ENCODE measurements at regions not wholly inside any gene's neighbourhood (a gene's known extent, or its start where the extent isn't known, plus 50 kb on each side); places are given as distances from the start of the nearest gene placed in this dataset.
A peak's percentile ranks its signal among the peaks of the same experiment; 100 is the strongest.
"Not testable (repeated sequence)": the region's sequence is repeated elsewhere in the genome, so short reads cannot be mapped to it uniquely, and the experiment has no call there.

DNA sequence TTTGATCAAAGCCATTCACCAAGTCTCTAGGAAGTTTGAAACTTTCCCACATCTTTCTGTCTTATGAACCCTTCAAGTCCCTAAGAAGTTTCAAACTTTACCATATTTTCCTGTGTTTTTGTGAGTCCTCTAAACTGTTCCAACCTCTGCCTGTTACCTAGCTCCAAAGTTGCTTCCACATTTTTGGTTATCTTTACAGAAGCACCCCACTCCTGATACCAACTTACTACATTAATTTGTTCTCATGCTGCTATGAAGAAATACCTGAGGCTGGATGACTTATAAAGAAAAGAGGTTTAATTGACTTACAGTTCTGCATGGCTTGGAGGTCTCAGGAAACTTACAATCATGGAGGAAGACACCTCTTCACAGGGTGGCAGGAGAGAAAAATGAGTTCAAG, 961.6 kb downstream of the LTN1 start:
- not testable (repeated sequence) for DNase-seq

DNA sequence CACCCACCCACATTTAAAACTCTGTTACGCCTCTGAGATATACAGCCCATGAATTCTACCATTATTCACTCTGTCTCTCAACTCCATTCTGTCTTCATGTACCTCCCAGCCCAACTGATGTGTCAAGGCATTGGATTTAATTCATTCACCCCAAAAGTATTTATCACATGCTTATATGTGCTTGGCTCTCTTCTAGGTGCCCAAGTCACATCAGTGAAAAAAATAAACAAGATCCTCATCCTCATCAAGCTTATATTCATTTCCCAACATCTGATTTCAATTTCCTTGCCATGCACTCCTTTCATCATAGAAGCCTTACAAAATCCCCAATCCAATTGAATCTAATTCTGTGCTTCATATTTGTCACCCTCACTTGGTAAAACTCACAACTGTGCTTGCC, 967.6 kb downstream of the LTN1 start:
- no peak for DNase-seq

DNA sequence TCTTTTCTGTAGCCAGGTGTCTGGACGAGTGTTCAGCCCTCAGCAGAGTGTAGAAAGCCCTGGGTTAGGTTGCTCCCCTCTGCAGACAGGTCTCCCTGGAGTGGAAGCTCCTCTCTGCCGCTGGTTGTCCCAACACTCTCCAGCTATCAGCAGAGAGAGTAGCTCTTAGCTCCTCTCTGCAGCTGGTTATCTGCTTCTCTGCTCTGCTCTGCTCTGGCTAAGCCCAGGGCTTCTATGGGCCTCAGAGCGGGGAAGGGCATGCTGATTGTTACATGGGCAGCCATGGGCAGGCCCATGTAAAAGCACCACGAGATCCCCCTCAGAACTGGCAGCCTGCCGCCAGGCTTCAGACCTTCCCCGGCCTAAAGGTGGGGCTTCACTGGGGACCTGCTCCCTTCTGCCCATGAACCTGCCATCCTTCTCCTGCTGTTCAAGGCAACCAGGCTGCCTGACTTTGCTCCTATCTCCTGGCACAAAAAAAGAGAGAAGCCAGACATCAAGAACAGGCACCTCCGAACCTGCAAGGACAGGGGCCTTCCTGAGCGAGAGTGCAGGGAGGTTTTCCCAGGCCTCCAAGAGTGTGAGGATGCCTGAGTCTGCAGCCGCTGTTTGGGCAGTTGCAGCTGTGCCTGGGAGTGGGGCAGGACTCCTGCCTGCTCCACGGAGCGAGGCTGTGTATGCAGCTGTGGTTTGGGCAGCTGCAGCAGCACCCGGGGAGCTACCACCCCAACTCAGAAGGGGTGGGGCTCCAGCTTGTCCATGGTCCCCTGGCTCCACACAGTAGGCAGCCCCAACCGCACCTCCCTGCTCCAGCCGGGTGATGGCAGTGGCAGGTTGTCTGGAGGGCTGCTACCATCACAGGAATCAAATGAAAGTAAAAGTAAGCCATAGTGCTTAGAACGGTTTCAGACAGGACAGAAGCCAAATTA, 973.7 kb downstream of the LTN1 start:
- no peak for DNase-seq

DNA sequence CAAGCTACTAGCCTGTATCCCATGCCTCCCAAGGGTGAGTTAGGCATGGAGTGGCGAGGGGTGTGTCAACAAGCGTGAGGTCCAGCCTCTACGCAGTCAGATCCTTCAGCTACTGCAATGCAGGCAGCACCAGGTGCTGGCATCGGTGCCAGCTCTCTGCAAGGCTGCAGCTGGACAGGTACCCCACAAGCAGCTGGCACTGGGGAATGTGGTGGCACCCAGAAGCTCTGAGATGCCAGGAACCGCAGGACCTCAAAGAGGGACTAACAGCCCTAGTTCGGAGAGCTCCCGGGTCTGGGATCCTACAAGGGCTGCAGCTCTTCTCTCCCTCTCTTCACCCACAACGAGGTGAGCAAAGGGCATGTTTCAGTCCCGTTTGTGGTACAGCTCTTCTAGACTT, 974.5 kb downstream of the LTN1 start:
- no peak for DNase-seq

DNA sequence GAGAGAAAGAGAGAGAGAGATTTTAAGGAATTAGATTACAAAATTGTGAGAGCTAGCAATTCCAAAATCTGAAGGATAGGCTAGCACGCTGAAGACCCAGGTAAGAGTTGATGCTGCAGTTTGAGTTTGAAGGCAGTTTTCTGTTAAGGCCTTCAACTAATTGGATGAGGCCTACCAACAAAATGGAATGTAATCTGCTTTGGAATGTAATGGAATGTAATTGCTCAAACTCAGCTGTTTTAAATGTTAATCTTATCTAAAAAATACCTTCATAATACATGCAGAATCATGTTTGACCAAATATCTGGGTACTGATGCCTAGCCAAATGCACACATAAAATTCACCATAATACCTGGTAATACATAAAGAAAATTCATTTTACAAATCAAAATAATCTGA, 976.1 kb downstream of the LTN1 start:
- DNase-seq, result no peak

DNA sequence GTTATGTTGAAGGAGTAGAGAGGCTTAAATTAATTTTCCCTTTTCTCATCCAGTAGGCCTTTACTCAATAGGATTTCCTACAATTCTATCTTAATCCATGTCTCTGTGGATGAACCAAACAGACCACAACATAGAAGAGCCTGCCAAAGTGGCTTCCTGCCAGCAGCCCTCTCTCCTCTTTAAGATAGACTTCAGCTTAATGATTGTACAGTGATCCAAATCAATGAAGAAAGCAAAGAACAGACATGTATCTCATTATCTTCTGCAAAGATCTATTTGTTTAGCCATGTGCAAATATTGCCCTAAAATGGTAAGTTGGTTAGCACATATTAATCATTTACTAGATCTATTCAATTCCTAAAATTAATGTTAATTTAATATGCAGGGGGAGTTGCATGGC, 979.6 kb downstream of the LTN1 start:
- DNase-seq, result not testable (repeated sequence)

DNA sequence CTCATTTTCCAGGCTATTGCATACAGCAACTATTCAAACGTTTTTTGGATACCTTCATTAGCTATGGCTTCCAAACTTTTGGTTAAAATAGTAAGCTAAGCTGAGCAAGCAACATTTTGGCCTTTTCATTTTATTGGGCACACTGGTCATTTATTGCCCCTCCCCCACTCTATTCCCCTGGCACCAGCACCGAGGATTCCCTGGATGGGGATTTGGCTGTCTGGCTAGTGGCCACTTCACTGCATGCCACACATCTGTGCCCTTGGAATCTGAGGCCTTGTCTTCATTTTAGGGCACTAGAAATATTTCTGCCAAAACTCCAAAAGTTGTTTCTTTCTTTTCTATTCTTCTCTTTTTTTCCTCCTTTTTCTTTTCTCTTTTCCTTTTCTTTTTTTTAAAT, 980.7 kb downstream of the LTN1 start:
- DNase-seq, result not testable (repeated sequence)

DNA sequence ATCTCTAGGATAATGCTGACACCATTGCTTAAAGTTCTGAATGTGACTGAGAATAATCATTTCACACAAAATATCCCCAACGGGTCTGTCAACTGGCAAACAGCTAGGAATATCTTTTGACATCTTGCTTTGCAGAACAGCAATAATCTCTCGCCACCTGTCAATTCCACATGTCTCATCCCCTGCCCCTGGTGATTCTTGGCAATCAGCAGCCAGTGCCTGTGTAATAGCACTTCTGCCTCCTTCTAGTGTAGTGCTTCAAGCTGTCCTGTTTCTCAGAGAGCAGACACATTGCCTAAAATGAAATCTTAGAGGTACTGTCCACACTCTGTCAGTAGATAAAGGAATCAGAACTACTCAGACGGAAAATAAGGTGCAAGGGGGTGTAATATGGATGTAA, 984.4 kb downstream of the LTN1 start:
- DNase-seq, result peak; percentile 1

DNA sequence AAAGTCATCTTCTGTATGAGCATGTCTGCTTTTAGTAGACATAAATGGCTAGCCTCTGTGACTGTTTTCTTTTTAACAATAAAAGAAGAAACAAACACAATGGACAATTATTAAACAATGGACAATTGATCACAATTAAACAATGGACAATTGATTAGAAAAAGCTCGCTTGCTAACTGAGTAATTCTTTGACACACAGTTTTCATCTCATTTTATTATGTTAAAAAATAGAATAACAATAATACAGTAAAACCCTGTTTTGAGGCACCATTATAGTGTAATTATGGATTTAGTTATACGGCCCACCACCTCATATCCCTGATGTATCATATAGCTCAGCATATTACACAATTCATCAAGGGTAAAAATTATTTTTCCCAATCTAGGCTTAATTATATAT, 989.0 kb downstream of the LTN1 start:
- DNase-seq, result not testable (repeated sequence)

DNA sequence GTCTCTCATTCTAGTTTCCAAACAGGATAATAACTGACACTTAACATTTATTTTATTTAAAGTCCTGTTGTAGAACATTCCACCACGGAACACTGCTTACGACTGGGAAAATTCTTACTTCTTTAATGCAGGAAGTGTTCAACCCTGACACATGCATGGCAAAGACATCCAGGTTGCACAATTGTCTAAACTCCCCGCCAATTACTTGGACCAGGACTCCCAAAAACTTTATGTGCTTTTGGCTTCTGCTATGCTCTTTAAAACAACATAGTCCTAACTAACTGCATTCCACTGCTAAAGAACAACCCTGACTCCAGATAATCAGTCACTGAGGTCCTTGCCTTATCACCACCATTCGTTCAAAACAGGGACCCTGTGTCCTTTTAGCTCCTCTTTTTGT, 995.8 kb downstream of the LTN1 start:
- DNase-seq, result not testable (repeated sequence)

DNA sequence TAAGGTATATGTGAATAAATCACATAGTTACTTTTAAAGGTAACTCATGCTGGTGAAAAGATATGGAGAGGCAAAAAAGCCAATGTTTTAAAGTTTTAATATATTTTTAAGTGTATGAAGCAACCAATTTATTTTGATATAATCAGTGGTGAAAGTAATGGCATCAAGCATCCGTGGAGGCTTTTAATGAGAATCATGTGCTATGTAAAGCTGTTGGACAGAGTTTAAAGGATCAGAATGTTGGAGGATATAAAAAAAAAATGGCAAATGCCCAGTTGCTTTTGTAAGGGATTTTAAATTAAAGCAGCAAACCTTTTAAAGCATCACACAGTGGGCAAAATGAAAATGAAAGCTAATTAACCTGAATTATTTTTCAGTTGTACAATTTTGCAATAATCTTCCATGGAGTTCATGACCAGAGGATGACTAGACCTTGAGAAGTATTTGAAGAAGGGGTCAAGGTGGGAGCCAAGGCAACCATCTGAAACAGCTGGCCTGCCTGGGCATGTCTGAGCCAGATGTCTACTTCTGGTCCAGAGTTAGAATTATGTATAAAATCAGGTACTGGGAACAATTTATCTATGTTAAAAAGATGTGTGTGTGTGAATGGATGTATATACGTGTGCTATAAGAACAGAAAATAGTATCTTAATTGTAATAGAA, 1007.9 kb downstream of the LTN1 start:
- DNase-seq, result not testable (repeated sequence)

DNA sequence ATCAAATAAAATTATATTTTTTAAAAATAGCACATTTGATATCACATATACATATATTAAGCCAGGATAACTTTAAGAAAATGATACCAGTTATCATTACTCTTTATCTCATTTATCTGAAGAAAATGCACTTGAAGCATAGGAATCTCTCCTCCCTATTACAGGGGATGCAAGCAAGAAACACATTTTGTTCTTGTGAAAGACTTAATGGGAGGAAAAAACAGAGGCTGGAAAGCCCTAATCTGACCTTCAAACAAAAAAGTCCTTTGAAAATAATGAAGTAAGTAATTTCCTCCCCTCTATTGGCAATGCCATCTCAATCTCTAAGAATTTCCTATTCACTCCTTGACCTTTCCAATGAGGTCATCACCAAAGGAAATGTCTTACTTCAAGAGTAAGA, 1012.6 kb upstream of the ADAMTS5 start:
- not testable (repeated sequence) for DNase-seq

DNA sequence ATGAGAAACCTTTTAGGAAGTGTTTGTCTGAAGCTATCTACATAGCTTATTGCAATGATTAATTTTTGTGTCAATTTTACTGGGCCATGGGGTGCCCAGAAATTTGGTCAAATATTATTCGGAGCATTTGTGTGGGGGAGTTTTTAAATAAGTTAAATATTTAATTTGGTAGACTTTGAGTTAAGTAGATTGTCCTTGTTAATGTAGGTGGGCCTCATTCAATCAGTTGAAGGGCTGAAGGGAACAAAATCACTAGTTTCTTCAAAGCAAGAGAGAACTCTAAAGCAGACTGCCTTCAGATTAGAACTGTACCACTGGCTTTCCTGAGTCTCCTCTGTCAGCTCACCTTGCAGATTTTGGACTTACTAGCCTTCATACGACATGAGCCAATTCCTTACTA, 1008.6 kb upstream of the ADAMTS5 start:
- no peak for DNase-seq

DNA sequence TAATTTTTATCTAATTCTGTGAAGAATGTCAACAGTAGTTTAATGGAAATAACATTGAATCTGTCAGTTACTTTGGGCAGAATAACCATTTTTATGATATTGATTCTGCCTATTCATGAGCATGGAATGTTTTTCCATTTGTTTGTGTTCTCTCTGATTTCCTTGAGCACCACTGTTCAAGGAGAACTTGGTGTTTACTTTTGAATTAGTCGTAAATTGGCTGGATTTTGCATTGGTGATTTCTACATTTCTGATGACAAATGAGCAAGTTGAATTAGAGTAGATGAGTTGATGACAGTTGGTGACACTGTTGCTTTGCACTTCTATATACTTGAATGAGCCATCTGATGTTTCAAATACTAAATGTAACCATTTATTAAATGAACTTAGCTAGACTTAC, 1007.3 kb upstream of the ADAMTS5 start:
- not testable (repeated sequence) for DNase-seq

DNA sequence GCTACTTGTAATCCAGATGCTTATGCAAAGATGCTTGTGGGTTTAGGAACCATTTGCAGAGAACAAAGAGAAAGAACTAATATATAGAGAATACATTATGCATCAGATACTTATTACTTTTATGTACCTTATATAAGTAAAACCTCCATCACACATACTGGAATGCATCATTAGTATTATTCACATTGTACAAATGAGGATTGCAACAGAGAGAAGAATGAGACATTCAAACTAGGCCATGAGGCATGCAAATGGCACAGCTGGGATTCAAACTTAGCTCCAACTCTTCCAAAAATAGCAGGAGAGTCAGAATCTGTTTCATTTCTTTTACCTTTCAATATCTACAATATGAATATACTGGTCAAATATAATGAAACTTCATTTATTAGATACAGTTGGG, 1001.4 kb upstream of the ADAMTS5 start:
- DNase-seq, result not testable (repeated sequence)

DNA sequence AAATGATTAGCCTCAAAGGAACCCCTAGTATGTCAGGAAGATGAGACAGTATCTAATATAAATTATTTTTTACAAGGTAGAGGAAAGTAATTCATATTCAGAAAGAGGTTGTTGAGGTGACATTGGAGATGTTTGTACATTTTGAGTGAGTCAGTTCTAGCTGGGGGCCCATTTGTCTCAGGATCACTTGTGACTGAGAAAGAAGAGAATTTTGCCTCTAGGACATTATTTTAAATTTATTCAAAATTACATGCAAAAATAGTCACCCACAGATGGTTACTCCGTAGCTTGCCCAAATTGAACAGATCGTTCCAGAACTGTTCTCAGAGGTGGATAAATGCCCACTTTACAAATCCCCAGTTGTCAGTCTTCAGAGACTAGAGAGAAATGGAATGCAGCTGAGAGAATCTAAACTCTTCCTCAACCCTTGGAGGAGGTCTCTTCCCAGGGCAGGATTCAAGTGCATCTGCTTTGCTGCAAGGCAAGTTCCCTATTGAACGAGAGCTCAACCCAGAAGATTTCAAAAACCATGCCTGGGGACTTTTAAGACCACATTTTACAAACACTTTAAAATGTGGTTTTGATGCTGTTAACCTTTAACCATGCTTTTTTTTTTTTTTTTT, 987.8 kb upstream of the ADAMTS5 start:
- no peak for DNase-seq

DNA sequence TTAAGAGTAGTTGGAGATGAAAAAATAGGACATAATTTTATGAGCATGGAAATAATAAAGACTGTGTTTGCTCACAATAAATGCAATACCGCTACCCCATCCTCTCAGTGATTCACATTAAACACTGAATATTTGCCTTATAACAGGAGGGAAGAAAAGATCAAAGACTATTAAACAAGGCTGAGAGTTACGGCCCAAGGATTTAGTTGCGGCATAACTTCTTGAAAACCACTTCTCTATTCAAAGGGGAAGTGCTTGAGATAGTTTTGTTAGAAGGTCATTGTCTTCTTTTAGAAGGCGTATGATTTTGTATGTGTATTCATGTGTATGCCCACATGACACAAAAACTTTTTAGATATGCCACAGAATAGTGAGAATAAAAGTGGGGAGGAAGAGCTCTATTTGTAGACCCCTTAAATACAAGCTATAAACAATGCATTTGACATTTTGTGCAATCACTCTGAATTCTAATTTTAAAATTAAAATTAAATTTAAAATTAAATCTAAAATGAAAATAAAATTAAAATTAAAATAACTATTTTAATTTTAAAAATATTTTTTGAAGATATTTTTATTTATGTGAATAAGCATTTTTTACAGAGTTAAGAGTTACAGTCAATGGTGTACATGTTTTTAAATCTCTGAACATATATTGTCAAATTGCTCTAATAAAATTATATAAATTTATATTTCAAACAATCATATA, 986.6 kb upstream of the ADAMTS5 start:
- no peak for DNase-seq

DNA sequence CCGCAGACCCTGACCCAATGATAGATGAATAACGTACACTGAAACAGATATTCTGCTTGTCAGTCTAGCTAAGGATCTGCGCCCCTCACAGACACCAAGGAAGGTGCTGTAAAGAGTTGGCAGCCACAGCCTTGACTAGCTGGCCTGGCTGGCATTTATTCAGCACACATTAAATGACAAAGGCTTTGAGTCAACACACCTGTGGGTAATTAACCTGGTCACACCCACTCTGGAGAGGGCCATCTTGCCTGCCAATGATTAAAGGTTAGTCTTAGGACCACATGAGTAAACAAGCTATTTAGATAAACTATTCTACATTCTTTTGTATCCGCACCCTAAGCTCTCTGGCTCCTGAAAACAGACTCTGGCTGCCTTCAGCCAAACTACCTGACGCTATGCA, 982.2 kb upstream of the ADAMTS5 start:
- not testable (repeated sequence) for DNase-seq

DNA sequence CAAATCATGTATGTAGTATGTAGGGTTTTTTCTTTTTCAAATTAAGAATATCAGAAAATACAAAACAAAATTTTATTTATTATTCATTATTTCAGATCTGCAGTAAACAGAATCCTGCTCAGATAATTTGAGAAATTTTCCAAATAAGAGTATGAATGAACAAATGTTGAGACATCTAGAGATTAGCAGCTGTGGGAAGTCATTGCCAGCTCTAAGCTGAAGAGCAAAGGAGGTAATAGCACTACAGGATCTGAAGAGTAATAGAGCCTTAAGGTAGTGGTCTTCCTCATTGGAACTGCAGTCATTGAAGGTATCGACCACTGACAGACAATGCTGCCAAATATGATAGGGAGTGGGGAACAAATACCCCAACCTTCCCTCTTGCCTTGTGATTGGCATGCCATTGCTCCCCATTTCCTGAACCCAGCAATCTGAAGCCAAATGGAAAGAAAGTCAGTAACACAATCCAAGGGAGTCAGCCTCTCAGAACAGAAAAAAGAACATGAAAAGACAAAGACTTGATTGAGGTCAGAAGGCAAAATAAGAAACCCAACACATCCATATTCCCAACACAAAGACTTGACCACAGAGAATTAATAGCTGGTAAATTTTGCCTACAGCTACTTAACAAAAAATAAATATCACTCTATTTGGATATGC, 963.4 kb upstream of the ADAMTS5 start:
- DNase-seq, result not testable (repeated sequence)

DNA sequence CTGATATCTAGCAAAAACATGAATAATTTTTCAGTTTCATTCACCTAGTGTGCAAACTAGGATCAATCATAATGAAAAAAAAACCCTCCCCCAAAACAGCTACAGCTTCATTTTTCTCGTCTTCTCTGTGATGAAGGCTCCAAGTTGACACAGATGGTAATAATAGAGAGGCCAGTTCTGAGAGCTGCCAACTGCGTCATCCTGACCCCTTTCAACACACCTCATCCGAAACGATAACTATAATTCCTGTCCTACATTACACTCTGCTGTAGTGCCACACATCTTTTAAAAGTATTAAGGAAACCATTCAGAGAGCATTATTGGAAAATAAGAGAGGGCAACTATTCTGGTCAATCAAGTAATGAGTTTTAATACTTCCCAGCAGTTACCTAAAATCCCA, 962.3 kb upstream of the ADAMTS5 start:
- DNase-seq, result not testable (repeated sequence)

DNA sequence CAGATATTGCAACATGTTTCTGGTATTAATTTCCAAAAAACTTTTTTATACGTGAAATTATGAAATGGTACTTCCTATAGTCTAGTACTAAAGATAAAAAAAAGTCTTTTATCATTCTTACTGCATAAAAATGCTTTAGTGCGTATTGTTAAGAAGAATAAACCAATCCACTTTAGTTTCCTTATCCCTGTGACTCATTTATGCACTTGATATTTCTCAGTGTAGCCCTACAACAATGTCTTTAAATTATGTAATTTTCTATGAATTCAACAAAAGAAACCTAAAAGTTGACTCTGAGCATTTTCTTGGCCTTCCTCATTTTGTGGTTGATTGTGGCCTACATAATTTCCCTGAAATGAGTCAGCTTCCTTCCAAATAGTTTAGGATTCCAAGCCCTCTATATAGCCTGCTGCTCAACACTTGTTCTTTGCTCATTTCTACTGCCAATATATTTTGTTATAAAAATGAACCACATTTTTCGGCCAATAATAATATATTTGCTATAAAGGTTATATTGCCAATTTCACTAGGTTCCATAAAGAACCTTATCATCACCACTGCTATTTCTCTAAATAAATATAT, 961.7 kb upstream of the ADAMTS5 start:
- DNase-seq, result not testable (repeated sequence)

DNA sequence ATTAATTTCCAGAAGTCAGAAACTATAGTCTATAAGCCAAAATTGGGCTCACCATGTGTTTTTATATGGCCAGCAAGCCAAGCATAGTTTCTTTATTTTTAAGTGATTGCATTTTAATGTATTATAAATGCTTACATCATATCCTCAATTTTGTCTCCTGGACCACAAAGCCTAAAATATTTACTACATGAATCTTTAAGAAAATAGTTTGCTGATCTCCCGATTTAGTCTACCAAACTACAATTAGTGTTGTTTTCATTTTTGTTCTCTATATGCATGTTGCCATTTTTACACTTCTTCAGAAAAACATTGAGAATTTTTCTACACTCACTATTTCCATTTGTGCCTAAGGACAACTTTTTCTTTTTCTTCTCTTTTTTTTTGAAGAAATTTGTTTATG, 954.5 kb upstream of the ADAMTS5 start:
- not testable (repeated sequence) for DNase-seq

All from NCI-H1694 (cell line).